Heart left ventricle (tissue), 13 donors: ENCODE measurements at regions not wholly inside any gene's neighbourhood (a gene's known extent, or its start where the extent isn't known, plus 50 kb on each side); places are given as distances from the start of the nearest gene placed in this dataset.

Experiments used
- CTCF ChIP-seq, 12 donors: fragments of 200-600 bp; sonication (generic) in 4 of 12; IDR thresholded peaks; one replicate each; pipeline versions ENCODE4 v1.5.0 to v1.8.0; 2018 to 2022; ENCODE audit warnings: antibody characterized with exemption in 12 of 12, mild to moderate bottlenecking in 5 of 12
- POLR2A ChIP-seq, 2 donors: fragments of 450-650 bp; IDR thresholded peaks; one replicate each; pipeline ENCODE4 v1.6.1; 2017; ENCODE audit warnings: antibody characterized with exemption in 2 of 2, mild to moderate bottlenecking in 2 of 2, moderate library complexity in 2 of 2
- donor health status: ischemic (EF 13 %, LVEDD 7.1; RV severe dilation, severe dysfunction).
- donor health status: DM: no; HTN: yes; CAD: no.
- donor health status: DM: no; HTN: no; CAD: no.
- donor health status: ischemic (EF 25% LVEDD 6.9; RV normal size, moderate dysfunction).
- donor health status: ischemic (EF 25% LVEDD 5.7; RV mildly dilated, moderate dysfunction).
- donor health status: ischemic (EF 35%, LVEDD 5.7; RV mildly dilated, moderate dysfunction).
- donor health status: nonischemic (EF 11% LVEDD 7.7; RV severe dilation, severe dysfunction).
- donor health status: DM: yes; HTN: yes; CAD: no.
- donor health status: PGD.
- donor health status: ischemic (EF 29% LVEDD 5.4; RV normal size, mild dysfunction).
- donor health status: nonischemic (EF 23%, LVEDD 6.1; RV moderate dilation, normal function).

GRCh38 chr1:13970631-13971247 is 270.8 kb downstream of the PRDM2 start:
- TF ChIP-seq CTCF (IDR thresholded peaks at IDR 0.05) (no peak), POLR2A (IDR thresholded peaks at IDR 0.05) (no peak)
